ENCODE measurements at regions not wholly inside any gene's neighbourhood (a gene's known extent, or its start where the extent isn't known, plus 50 kb on each side); places are given as distances from the start of the nearest gene placed in this dataset.
"Not testable (repeated sequence)": the region's sequence is repeated elsewhere in the genome, so short reads cannot be mapped to it uniquely, and the experiment has no call there.

DNA sequence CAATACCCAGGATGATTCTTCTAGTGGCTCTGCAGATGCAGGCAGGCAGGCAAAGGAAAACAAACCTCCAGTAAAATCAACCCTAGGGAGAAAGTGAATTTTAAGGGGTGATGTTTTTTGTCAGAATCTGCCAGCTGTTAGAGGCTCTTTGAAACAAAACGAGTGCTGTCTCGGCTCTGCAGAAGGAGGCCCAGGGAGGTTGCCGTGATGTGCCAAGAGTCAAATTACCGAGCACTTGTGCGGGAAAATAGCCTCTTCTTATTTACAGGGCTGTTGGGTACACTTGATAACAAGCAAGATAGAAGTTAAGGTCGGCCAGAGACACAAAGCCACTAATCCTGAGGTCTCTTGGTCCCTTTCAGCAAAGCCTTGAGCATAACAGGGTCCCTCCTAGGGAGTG lies 68.9 kb upstream of the EEF2KMT start:
- POLR2A ChIA-PET, result no interaction called here
- DNase-seq (ENCODE audit: low read depth, low spot score), result no peak
- no peak overlapping the region for H3K4me3 ChIP-seq (ENCODE audit: low read depth, low read length)
- TF ChIP-seq, protein P1, sequence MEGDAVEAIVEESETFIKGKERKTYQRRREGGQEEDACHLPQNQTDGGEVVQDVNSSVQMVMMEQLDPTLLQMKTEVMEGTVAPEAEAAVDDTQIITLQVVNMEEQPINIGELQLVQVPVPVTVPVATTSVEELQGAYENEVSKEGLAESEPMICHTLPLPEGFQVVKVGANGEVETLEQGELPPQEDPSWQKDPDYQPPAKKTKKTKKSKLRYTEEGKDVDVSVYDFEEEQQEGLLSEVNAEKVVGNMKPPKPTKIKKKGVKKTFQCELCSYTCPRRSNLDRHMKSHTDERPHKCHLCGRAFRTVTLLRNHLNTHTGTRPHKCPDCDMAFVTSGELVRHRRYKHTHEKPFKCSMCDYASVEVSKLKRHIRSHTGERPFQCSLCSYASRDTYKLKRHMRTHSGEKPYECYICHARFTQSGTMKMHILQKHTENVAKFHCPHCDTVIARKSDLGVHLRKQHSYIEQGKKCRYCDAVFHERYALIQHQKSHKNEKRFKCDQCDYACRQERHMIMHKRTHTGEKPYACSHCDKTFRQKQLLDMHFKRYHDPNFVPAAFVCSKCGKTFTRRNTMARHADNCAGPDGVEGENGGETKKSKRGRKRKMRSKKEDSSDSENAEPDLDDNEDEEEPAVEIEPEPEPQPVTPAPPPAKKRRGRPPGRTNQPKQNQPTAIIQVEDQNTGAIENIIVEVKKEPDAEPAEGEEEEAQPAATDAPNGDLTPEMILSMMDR (IDR thresholded peaks at IDR 0.05; ENCODE audit: insufficient read depth, low read length, missing control alignments), result no peak
- CTCF ChIA-PET, result no interaction called here

- H3K4me3 ChIP-seq (ENCODE audit: low read depth, low read length); DNase-seq (ENCODE audit: low read depth, low spot score); POLR2A ChIA-PET; CTCF ChIA-PET: not testable (repeated sequence)
These were observed 67.8 kb upstream of the EEF2KMT start for GRCh38 chr16:5165429-5165828.

DNA sequence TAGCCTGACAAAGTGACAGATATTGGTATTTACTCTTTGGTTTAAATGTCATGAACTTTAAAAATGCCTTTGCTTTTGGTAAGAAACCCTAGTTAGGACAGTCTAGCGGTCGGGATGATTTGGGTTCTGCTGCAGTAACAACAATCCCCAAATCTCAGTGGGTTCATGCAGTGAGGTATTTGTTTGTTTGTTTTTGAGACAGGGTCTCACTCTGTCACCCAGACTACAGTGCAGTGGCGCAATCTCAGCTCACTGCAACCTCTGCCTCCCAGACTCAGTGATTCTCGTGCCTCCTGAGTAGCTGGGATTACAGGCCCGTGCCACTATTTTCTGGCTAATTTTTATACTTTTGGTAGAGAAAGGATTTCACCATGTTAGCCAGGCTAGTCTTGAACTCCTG lies 65.2 kb upstream of the EEF2KMT start:
- POLR2A ChIA-PET; DNase-seq (ENCODE audit: low read depth, low spot score); CTCF ChIA-PET; H3K4me3 ChIP-seq (ENCODE audit: low read depth, low read length): not testable (repeated sequence)

- H3K4me3 ChIP-seq (ENCODE audit: low read depth, low read length); POLR2A ChIA-PET; CTCF ChIA-PET; DNase-seq (ENCODE audit: low read depth, low spot score): not testable (repeated sequence)
These were observed 64.3 kb upstream of the EEF2KMT start for GRCh38 chr16:5161888-5162287.

GRCh38 chr16:5160010-5160409 lies 62.4 kb upstream of the EEF2KMT start:
- CTCF ChIA-PET; POLR2A ChIA-PET; H3K4me3 ChIP-seq (ENCODE audit: low read depth, low read length); DNase-seq (ENCODE audit: low read depth, low spot score): not testable (repeated sequence)

GRCh38 chr16:5159537-5159936 lies 61.9 kb upstream of the EEF2KMT start:
- POLR2A ChIA-PET; DNase-seq (ENCODE audit: low read depth, low spot score); CTCF ChIA-PET; H3K4me3 ChIP-seq (ENCODE audit: low read depth, low read length): not testable (repeated sequence)

DNA sequence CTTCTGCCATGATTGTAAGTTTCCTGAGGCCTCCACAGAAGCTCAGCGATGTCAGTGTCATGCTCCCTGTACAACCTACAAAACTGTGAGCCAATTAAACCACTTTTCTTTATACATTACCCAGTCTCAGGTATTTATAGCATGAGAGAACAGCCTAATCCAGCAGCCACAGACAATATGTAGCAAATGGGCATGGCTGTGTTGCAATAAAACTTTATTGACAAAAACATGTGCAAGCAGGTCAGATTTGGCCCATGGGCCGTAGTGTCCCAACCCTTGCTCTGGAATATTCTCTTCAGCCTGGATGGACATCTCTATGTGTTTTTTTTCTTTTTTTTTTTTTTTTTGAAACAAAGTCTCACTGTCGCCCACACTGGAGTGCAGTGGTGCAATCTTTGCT lies 60.9 kb upstream of the EEF2KMT start:
- ChIA-PET POLR2A (no interaction called here), CTCF (no interaction called here)
- no peak for DNase-seq (ENCODE audit: low read depth, low spot score)
- H3K4me3 ChIP-seq (ENCODE audit: low read depth, low read length), result no peak overlapping the region
- TF ChIP-seq, protein P1 (IDR thresholded peaks at IDR 0.05; ENCODE audit: insufficient read depth, low read length, missing control alignments), result no peak

GRCh38 chr16:5156486-5156885 lies 58.9 kb upstream of the EEF2KMT start:
- CTCF ChIA-PET, POLR2A ChIA-PET: not testable (repeated sequence)

GRCh38 chr16:5154006-5154405 lies 56.4 kb upstream of the EEF2KMT start:
- DNase-seq (ENCODE audit: low read depth, low spot score); CTCF ChIA-PET; POLR2A ChIA-PET; H3K4me3 ChIP-seq (ENCODE audit: low read depth, low read length): not testable (repeated sequence)

More at GRCh38 chr16:5156486-5156885, 58.9 kb upstream of the EEF2KMT start:
- not testable (repeated sequence) for DNase-seq (ENCODE audit: low read depth, low spot score); H3K4me3 ChIP-seq (ENCODE audit: low read depth, low read length)

GRCh38 chr16:5151409-5151808 lies 53.8 kb upstream of the EEF2KMT start:
- H3K4me3 ChIP-seq (ENCODE audit: low read depth, low read length); CTCF ChIA-PET; POLR2A ChIA-PET; DNase-seq (ENCODE audit: low read depth, low spot score): not testable (repeated sequence)

All from AG04449 (cell line).